Trophoblast cell (in vitro differentiated cells and primary cell): ENCODE measurements at regions not wholly inside any gene's neighbourhood (a gene's known extent, or its start where the extent isn't known, plus 50 kb on each side); places are given as distances from the start of the nearest gene placed in this dataset.
"Not testable (repeated sequence)": the region's sequence is repeated elsewhere in the genome, so short reads cannot be mapped to it uniquely, and the experiment has no call there.

Source experiments
- DNase-seq, 2 donors: peaks; one replicate each; pipeline ENCODE4 v3.0.0-alpha.2; 2016
- H2AFZ ChIP-seq: 2 replicates; pipeline ENCODE4 v1.6.1; 2013; ENCODE audit warnings: low read length, moderate library complexity, mild to moderate bottlenecking; ENCODE audit not compliant: insufficient read depth, poor library complexity
- H2AK5ac ChIP-seq: 2 replicates; pipeline ENCODE4 v1.6.1; 2013; ENCODE audit warnings: mild to moderate bottlenecking, low read length
- H2BK120ac ChIP-seq: 2 replicates; pipeline ENCODE4 v1.6.1; 2013; ENCODE audit warnings: low read length, mild to moderate bottlenecking, moderate library complexity; ENCODE audit not compliant: insufficient read depth, poor library complexity
- H2BK12ac ChIP-seq: 2 replicates; pipeline ENCODE4 v1.6.1; 2013; ENCODE audit warnings: mild to moderate bottlenecking, low read length, moderate library complexity
- H2BK5ac ChIP-seq: 2 replicates; pipeline ENCODE4 v1.6.1; 2013; ENCODE audit warnings: low read length, low read depth, moderate library complexity, mild to moderate bottlenecking; ENCODE audit not compliant: poor library complexity
- H3K14ac ChIP-seq: 2 replicates; pipeline ENCODE4 v1.6.1; 2013; ENCODE audit warnings: mild to moderate bottlenecking, low read length
- H3K18ac ChIP-seq: 2 replicates; pipeline ENCODE4 v1.6.1; 2013; ENCODE audit warnings: mild to moderate bottlenecking, low read length
- H3K23ac ChIP-seq: 2 replicates; pipeline ENCODE4 v1.6.1; 2013; ENCODE audit warnings: low read length
- H3K27ac ChIP-seq: 2 replicates; pipeline ENCODE4 v1.5.1; 2013; ENCODE audit warnings: low read depth, mild to moderate bottlenecking, inconsistent platforms, low read length, moderate library complexity
- H3K27me3 ChIP-seq: 2 replicates; pipeline ENCODE4 v1.6.1; 2013; ENCODE audit warnings: inconsistent platforms, mild to moderate bottlenecking, low read length, moderate library complexity; ENCODE audit not compliant: insufficient read depth
- H3K36me3 ChIP-seq, 2 experiments: 1 replicate in 1 of 2; 2 replicates in 1 of 2; pipeline ENCODE4 v1.6.1; 2013; ENCODE audit warnings: low read length in 2 of 2, mild to moderate bottlenecking in 2 of 2, moderate library complexity in 1 of 2; ENCODE audit not compliant: insufficient read depth in 2 of 2, control insufficient read depth in 1 of 2
- H3K4ac ChIP-seq: 2 replicates; pipeline ENCODE4 v1.6.1; 2013; ENCODE audit warnings: low read depth, mild to moderate bottlenecking, low read length, moderate library complexity
- H3K4me1 ChIP-seq, 2 experiments: 1 replicate in 1 of 2; 2 replicates in 1 of 2; pipeline ENCODE4 v1.6.1; 2013; ENCODE audit warnings: low read length in 2 of 2, mild to moderate bottlenecking in 2 of 2, moderate library complexity in 1 of 2; ENCODE audit not compliant: insufficient read depth in 2 of 2, control insufficient read depth in 1 of 2
- H3K4me2 ChIP-seq: 2 replicates; pipeline ENCODE4 v1.6.1; 2013; ENCODE audit warnings: inconsistent platforms, mild to moderate bottlenecking, low read length, moderate library complexity
- H3K4me3 ChIP-seq: 2 replicates; pipeline ENCODE4 v1.5.1; 2013; ENCODE audit warnings: mild to moderate bottlenecking, low read depth, low read length, inconsistent platforms
- H3K79me1 ChIP-seq: one replicate; pipeline ENCODE4 v1.6.1; 2013; ENCODE audit warnings: low read length
- H3K79me2 ChIP-seq: 2 replicates; pipeline ENCODE4 v1.6.1; 2013; ENCODE audit warnings: low read length, mild to moderate bottlenecking; ENCODE audit not compliant: control insufficient read depth, insufficient read depth, poor library complexity
- H3K9ac ChIP-seq: 2 replicates; pipeline ENCODE4 v1.6.1; 2013; ENCODE audit warnings: mild to moderate bottlenecking, low read length
- H3K9me3 ChIP-seq: 2 replicates; pipeline ENCODE4 v1.6.1; 2013; ENCODE audit warnings: low read depth, mild to moderate bottlenecking, control low read depth, inconsistent platforms, low read length; ENCODE audit not compliant: insufficient read depth
- H4K12ac ChIP-seq: 2 replicates; pipeline ENCODE4 v1.6.1; 2013; ENCODE audit warnings: low read depth, mild to moderate bottlenecking, low read length, moderate library complexity
- H4K8ac ChIP-seq: 2 replicates; pipeline ENCODE4 v1.6.1; 2013; ENCODE audit warnings: low read depth, mild to moderate bottlenecking, low read length, moderate library complexity
- H4K91ac ChIP-seq: one replicate; pipeline ENCODE4 v1.6.1; 2013; ENCODE audit warnings: low read depth, mild to moderate bottlenecking, low read length, moderate library complexity
- WGBS: extraction: QIAGEN DNeasy Blood & Tissue Kit; methylation state at CpG from one replicate; pipeline ENCODE4 v1.1.7; 2013; ENCODE audit warnings: missing lambda C conversion rate; ENCODE audit not compliant: insufficient read length, insufficient coverage; ENCODE audit errors: extremely low coverage; 5-methylcytosine and 5-hydroxymethylcytosine counted together

- no peak overlapping the region for H2AFZ ChIP-seq
- no peak overlapping the region for H3K9ac ChIP-seq
- H3K4me3 ChIP-seq: no peak overlapping the region
- no peaks in the 10 kb centered on the region for H3K9me3 ChIP-seq
- no CpG with 5 or more reads among the region's 3 CpGs for WGBS
- H2BK5ac ChIP-seq: no peak overlapping the region
- peak; percentile 82 to 97 for DNase-seq
- no peak overlapping the region for H4K8ac ChIP-seq
- no peaks in the 10 kb centered on the region for H3K4me1 ChIP-seq
- no peak overlapping the region for H3K4ac ChIP-seq
- no peaks in the 10 kb centered on the region for H3K36me3 ChIP-seq
- H2BK120ac ChIP-seq: no peak overlapping the region
- no peak overlapping the region for H4K91ac ChIP-seq
- no peak overlapping the region for H3K4me2 ChIP-seq
- no peaks in the 10 kb centered on the region for H3K27me3 ChIP-seq
- H4K12ac ChIP-seq: no peak overlapping the region
- H3K27ac ChIP-seq: no peak overlapping the region
- H3K79me1 ChIP-seq: no peaks in the 10 kb centered on the region
- no peak overlapping the region for H3K14ac ChIP-seq
- H3K23ac ChIP-seq: no peak overlapping the region
- no peaks in the 10 kb centered on the region for H3K79me2 ChIP-seq
- no peak overlapping the region for H3K18ac ChIP-seq
- no peak overlapping the region for H2BK12ac ChIP-seq
- no peak overlapping the region for H2AK5ac ChIP-seq
Measured at GRCh38 chrX:101799387-101799786, 132.4 kb downstream of the ZMAT1 start.

- no peak overlapping the region for H3K9ac ChIP-seq
- H3K79me1 ChIP-seq: no peaks in the 10 kb centered on the region
- no peak overlapping the region for H3K4ac ChIP-seq
- H3K9me3 ChIP-seq: no peaks in the 10 kb centered on the region
- no peak overlapping the region for H3K23ac ChIP-seq
- DNase-seq: no peak
- no peaks in the 10 kb centered on the region for H3K4me1 ChIP-seq
- no peak overlapping the region for H2BK5ac ChIP-seq
- no peak overlapping the region for H4K12ac ChIP-seq
- no peak overlapping the region for H3K4me3 ChIP-seq
- no peak overlapping the region for H3K27ac ChIP-seq
- no peak overlapping the region for H3K18ac ChIP-seq
- no peak overlapping the region for H3K14ac ChIP-seq
- H3K27me3 ChIP-seq: no peaks in the 10 kb centered on the region
- no peaks in the 10 kb centered on the region for H3K36me3 ChIP-seq
- H2AK5ac ChIP-seq: no peak overlapping the region
- no peak overlapping the region for H4K8ac ChIP-seq
- no CpG with 5 or more reads among the region's 1 CpG for WGBS
- no peak overlapping the region for H2BK120ac ChIP-seq
- no peaks in the 10 kb centered on the region for H3K79me2 ChIP-seq
- no peak overlapping the region for H2BK12ac ChIP-seq
- no peak overlapping the region for H4K91ac ChIP-seq
- H3K4me2 ChIP-seq: no peak overlapping the region
- no peak overlapping the region for H2AFZ ChIP-seq
Measured at GRCh38 chrX:101787934-101788333, 128.3 kb upstream of the ARMCX2 start.

- no CpG with 5 or more reads among the region's 1 CpG for WGBS
- H2AFZ ChIP-seq: no peak overlapping the region
Measured at GRCh38 chrX:101785142-101785541, 125.5 kb upstream of the ARMCX2 start.

GRCh38 chrX:101780421-101780820, 120.8 kb upstream of the ARMCX2 start:
- H3K9ac ChIP-seq, H3K4me2 ChIP-seq, H3K79me2 ChIP-seq: not testable (repeated sequence)

More at GRCh38 chrX:101785142-101785541, 125.5 kb upstream of the ARMCX2 start:
- Histone ChIP-seq H3K4me3 (no peak overlapping the region), H3K27me3 (no peaks in the 10 kb centered on the region), H3K18ac (no peak overlapping the region), H3K4me2 (no peak overlapping the region), H4K91ac (no peak overlapping the region), H3K9me3 (no peaks in the 10 kb centered on the region), H2BK12ac (no peak overlapping the region), H2BK120ac (no peak overlapping the region), H3K27ac (no peak overlapping the region), H3K23ac (no peak overlapping the region), H4K8ac (no peak overlapping the region), H3K9ac (no peak overlapping the region), H3K36me3 (no peaks in the 10 kb centered on the region), H4K12ac (no peak overlapping the region), H2BK5ac (no peak overlapping the region), H3K4me1 (peaks cover 0 to 3% of the 10 kb centered on the region in 2 experiments), H3K79me2 (no peaks in the 10 kb centered on the region), H3K79me1 (no peaks in the 10 kb centered on the region), H2AK5ac (no peak overlapping the region), H3K14ac (no peak overlapping the region), H3K4ac (no peak overlapping the region)
- no peak for DNase-seq

More at GRCh38 chrX:101780421-101780820, 120.8 kb upstream of the ARMCX2 start:
- not testable (repeated sequence) for H2BK12ac ChIP-seq, DNase-seq, H3K9me3 ChIP-seq, H3K36me3 ChIP-seq, H3K27ac ChIP-seq, H3K27me3 ChIP-seq, H2AK5ac ChIP-seq, H2BK120ac ChIP-seq, H2BK5ac ChIP-seq, H3K4me3 ChIP-seq, H3K14ac ChIP-seq, H4K12ac ChIP-seq, H3K79me1 ChIP-seq, H2AFZ ChIP-seq, H3K23ac ChIP-seq, H3K4ac ChIP-seq, H4K91ac ChIP-seq, H3K4me1 ChIP-seq, H3K18ac ChIP-seq, H4K8ac ChIP-seq
- no CpG with 5 or more reads among the region's 19 CpGs for WGBS
